ENCODE measurements at regions not wholly inside any gene's neighbourhood (a gene's known extent, or its start where the extent isn't known, plus 50 kb on each side); places are given as distances from the start of the nearest gene placed in this dataset.

DNA sequence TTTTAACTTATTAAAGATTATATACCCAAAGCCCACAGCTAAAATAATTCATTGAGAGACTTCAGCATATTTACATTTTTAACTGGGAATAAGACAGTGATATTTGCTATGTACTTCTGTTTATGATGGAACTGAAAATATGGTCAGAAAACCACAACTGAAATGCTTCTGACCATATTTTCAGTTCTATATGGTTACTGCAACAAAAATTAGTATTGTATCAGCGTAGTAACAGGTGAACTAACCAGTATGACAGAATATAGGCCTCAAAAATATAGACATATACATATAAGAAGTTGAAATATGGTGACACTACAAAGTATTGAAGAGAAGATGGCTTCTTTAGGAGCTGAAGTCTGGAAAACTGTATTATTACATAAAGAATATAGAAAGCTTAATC lies 857.4 kb downstream of the OLFM4 start:
- TF ChIP-seq, protein P1, sequence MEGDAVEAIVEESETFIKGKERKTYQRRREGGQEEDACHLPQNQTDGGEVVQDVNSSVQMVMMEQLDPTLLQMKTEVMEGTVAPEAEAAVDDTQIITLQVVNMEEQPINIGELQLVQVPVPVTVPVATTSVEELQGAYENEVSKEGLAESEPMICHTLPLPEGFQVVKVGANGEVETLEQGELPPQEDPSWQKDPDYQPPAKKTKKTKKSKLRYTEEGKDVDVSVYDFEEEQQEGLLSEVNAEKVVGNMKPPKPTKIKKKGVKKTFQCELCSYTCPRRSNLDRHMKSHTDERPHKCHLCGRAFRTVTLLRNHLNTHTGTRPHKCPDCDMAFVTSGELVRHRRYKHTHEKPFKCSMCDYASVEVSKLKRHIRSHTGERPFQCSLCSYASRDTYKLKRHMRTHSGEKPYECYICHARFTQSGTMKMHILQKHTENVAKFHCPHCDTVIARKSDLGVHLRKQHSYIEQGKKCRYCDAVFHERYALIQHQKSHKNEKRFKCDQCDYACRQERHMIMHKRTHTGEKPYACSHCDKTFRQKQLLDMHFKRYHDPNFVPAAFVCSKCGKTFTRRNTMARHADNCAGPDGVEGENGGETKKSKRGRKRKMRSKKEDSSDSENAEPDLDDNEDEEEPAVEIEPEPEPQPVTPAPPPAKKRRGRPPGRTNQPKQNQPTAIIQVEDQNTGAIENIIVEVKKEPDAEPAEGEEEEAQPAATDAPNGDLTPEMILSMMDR (optimal IDR thresholded peaks at IDR 0.05 in 1 of 3, IDR thresholded peaks at IDR 0.05 in 1 of 3, conservative IDR thresholded peaks at IDR 0.05 in 1 of 3; ENCODE audit: extremely low read depth in 1 of 3, insufficient read depth in 2 of 3, low read length in 3 of 3) = no peak
- TF ChIP-seq EZH2 (IDR thresholded peaks at IDR 0.05; ENCODE audit: low read length) = no peak
